WI38 (cell line): ENCODE measurements at regions not wholly inside any gene's neighbourhood (a gene's known extent, or its start where the extent isn't known, plus 50 kb on each side); places are given as distances from the start of the nearest gene placed in this dataset.

Experiments used
- H3K4me3 ChIP-seq: 2 replicates; pipeline ENCODE4 v1.5.1; 2011; ENCODE audit warnings: low read depth, mild to moderate bottlenecking, control low read depth, low read length
- CTCF ChIP-seq: IDR thresholded peaks from 2 replicates; pipeline ENCODE4 v1.5.1; 2012; ENCODE audit warnings: low read depth, mild to moderate bottlenecking, control low read depth, low read length

- H3K4me3 ChIP-seq: no peak overlapping the region
- TF ChIP-seq CTCF: no peak
These were observed 877.7 kb upstream of the CDH8 start for GRCh38 chr16:62913924-62914323.

- no peak for TF ChIP-seq CTCF
- H3K4me3 ChIP-seq: no peak overlapping the region
These were observed 877.1 kb upstream of the CDH8 start for GRCh38 chr16:62913333-62913732.

- no peak for TF ChIP-seq CTCF
- no peak overlapping the region for H3K4me3 ChIP-seq
These were observed 873.4 kb upstream of the CDH8 start for GRCh38 chr16:62909597-62909996.

- no peak for TF ChIP-seq CTCF
- no peak overlapping the region for H3K4me3 ChIP-seq
These were observed 871.3 kb upstream of the CDH8 start for GRCh38 chr16:62907562-62907961.

- no peak overlapping the region for H3K4me3 ChIP-seq
- no peak for TF ChIP-seq CTCF
These were observed 867.8 kb upstream of the CDH8 start for GRCh38 chr16:62903961-62904502.

- H3K4me3 ChIP-seq: no peak overlapping the region
- TF ChIP-seq CTCF: no peak
These were observed 863.5 kb upstream of the CDH8 start for GRCh38 chr16:62899737-62900136.

GRCh38 chr16:62889097-62889496 lies 852.9 kb upstream of the CDH8 start:
- no peak for TF ChIP-seq CTCF
- H3K4me3 ChIP-seq: no peak overlapping the region
